ENCODE measurements at regions not wholly inside any gene's neighbourhood (a gene's known extent, or its start where the extent isn't known, plus 50 kb on each side); places are given as distances from the start of the nearest gene placed in this dataset.

DNA sequence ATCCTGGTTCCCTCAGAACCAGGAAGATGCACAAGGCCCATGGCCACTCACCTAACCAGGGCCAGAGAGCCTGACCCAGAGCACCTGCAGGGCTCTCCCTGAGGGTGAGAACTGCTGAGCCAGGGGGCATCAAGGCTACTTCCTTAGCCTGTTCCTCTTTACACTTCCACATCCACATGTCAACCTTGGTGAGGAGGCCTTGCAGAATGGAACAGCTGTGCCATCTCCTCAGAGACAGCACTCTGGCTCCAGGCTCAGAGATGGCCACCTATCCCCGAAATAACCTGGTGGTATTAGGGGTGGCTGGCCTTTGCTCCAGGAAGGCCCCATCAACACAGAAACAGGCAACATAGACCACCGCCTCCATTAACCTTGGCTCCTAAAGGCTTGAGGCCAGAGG lies 473.0 kb downstream of the RPS24 start:
- DNase-seq = no peak

DNA sequence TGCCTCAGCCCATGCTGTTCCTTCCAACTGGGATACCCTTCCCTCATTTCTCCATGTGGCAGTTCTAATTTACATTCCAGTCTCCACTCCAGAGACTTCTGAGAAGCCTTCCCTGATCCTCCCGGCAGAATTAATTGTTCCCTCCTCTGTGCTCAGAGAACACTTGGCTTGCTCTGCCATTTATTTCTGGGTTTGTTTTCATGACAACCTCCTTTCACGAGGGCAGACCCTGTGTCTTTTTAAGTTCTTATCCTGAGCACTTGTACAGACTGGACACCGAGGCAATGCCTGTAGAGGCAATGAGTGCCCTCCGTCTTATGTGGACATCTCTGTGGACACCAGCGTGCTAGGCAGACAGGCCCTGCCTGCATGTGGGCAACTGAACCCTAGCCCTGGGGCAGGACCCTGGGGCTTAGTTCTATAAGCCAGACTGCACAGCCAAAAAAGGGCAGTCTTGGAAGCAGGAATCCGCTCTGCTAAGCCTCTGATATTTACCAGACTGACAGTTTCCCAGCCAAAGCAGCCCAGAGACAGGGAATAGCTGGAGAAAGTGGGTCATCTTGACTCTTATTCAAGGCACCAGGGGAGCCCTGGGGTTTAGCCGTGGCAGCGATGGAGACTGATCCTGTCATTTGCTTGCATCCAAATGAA lies 474.0 kb downstream of the RPS24 start:
- DNase-seq = no peak

DNA sequence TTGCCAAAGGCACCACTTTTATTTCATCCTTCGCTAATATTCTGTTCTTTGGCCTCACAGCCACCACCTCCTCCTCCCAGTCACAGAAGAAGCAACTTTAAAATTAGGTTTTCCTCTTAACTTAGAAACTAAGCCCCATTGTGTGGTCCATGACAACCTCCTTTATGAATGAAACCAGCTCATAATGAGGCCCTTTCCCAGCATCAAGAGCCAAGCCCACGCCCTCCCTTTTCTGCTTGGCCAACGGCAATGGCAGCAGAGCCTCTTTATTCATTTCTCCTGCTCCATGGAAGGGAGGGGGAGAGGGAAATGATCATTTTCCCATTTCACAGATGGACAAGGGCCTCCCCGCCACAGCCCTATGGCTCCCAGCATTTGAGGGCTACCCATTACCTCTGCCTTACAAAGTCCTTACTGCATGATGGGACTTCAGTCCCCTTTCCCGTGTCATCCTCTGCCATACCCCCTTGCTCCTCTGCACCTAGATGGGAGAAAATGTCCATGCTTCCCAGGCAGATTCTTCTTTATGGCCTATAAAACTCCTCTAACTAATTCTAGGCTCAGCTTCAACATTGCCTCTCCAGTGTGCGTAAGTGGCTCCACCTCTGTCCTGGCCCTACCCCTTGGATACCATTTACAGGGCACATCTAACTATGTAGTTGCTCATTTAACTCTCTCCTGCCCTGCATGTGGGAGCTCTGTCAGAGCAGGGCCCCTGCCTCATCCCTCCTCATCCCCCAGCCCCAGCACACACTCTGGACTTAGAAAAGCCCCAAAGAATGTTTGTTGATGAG lies 475.5 kb downstream of the RPS24 start:
- no peak for DNase-seq

DNA sequence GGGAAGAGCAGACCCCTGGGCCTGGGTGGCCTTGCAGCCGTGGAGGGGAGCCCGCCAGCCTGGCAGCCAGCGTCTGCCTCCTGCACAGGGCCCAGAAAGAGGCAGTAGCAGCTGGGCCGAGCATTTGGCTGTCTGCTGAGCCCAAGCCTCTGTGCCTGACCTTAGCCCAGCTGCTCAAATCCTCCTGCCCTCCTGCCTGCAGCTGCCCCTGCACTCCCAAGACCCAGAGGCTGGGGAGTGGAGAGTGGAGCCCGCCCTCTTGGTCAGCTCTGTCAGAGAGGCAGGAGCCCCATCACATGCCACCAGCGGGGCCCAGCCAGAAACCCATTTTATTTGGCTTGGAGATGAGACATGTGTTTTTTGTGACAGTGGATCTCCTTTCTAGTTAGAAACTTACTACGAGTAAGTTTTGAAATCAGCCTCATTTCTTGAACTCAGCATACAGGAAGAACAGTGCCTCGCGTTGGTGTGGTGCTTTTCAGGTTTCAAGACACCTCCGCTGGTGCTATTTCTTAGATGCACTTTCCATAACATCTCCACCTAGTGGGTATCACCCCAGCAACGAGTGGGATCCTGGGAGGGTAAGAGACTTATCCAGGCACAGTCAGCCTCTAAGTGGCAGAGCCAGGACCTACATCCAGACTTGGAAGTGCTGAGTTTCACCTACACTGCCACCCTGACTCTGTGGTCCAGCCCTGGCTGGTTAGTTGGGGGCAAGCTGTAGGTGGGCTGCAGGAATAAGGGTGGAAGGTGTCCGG lies 477.1 kb downstream of the RPS24 start:
- no peak for DNase-seq

GRCh38 chr10:78511324-78512204 lies 477.9 kb downstream of the RPS24 start:
- no peak for DNase-seq

DNA sequence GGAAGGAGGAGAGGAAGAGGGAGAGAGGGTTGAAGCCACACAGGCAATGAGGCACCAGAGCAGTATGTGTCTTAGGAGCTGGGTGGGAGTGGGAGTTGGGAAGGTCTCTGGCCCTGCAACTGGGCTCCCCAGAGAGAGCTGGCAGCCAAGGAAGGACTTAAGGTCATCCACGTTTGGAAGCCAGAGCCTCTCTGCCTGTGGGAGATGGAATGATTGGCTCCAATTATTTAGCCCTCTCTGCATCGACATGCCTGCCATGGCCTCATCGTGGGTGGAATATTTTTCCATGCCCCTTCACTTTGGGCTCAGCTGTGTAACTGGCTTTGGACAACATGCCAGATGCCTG lies 478.5 kb downstream of the RPS24 start:
- no peak for DNase-seq

DNA sequence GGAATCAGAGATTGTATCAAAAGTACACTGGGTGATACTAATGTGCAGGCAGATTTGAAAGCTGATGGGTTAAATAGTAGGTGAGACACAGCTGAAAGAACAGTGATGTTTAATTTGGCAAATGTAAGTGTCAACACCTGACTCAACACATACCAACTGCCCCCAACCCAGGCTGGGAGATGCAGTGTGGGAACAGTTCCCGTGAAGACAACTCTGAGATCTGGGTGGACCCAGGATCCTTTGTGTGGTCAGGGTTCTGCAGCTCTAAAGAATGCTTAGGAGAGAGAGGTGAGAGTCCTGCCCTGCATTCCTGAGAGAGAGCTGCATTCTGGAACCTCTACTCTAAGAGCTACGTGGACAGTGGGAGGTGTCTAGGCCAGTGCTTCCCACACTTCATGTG lies 479.7 kb downstream of the RPS24 start:
- DNase-seq = no peak

DNA sequence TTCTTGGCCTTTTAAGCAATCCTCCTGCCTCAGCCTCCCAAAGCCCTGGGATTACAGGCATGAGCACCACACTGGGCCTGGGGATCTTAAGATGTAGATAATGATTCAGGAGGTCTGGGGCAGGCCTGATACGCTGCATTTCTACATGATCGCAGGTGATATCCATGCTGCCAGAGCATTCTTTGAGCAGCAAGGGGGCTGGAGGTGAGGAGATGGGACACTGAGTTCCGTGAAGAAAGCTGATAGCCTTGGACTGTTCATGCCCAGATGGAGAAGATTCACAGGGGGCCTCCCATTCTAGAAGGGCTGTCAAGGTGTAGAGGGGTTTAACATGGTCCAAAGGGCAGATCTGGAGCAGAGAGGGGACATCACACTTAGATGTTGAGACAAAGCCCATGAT lies 480.3 kb downstream of the RPS24 start:
- DNase-seq = no peak

DNA sequence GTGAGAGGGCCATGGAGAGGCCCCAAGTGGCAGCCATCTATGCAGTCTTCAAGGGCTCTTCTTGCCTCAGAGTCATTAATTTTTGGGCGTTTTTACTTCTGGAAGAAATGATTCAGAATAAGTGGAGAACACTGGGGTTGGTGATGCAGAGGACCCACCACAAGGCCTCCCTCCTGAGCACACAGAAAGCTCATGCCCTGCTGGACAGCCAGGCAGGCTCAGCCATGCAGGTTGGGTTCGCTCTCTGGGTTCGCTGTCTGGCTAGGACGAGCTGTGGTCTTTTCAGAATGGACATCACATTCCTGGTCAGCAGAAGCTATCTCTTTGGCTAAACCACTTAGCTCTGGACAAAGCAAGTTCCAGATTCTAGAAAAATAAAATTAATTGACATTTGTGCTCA lies 480.8 kb downstream of the RPS24 start:
- no peak for DNase-seq

DNA sequence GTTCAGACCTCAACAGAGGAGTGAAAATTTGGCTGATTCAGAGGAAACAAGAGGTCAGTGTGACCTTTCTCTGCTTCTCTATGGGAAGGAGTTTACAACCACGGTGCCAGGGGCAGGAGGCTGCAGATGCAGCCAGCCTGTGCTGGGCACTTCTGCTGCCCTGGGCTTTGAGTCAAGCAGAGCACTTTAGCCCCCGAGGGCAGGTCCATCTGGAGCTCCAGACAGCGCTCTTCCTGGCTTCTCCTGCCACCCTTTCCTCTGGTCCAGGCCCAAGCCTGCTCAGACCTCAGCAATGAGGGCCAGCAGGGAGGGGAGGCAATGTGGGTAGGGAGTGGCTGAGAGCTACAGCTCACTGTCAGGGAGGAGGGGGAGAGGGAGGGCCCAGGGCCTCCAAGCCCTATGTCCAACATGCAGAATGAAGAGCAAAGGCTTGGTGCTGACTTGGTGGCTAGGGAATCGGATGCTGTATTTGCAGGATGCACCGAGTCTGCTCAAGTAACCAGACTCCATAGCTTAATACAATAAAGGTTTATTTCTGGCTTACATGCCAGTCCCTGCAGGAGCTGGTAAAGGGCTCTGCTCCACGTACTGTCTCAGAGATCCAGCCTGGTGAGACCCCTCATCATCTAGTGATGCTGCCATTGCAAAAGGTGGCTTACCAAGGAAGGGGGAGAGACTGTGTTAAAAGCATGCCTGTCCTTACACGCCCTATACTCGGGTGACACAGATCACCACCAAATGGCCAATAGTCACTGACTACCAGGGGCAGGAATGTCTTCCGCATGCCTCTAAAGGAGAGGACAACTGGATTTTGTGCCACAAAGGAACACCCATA lies 481.6 kb downstream of the RPS24 start:
- no peak for DNase-seq

DNA sequence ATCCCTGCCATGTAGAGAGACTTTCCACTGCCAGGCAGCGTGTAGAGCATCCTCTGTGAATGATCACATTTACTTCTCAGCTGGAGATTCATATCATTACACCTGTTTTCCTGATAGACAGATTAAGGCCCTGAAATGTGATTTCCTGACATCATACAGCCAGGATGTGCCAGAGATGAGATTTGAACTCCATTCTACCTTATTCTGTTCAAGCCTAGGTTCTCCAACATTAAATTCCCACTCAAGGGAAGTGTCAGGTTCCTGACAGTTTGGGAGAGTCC lies 482.1 kb downstream of the RPS24 start:
- DNase-seq = no peak

- no peak for DNase-seq
Measured at GRCh38 chr10:78516236-78516635, 482.6 kb downstream of the RPS24 start.

DNA sequence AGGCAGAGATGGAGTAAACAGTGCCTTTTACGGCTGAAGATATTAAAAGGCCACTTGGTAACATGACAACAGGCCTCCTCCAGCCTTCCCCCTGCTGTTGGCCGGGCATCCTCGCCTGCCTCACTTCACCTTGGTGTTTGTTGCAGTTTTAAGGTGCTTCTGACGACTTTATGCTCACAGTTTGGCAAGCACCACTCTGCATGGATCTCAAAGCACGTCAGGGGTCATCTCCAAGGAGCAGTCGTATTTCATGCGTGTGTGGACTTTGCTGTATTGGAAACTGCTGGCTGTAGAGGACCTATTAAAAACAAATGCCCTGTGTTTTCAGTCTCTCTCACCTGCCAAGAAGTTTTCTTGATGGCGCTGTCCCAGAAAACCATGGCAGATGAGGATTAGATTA lies 483.1 kb downstream of the RPS24 start:
- DNase-seq = no peak

DNA sequence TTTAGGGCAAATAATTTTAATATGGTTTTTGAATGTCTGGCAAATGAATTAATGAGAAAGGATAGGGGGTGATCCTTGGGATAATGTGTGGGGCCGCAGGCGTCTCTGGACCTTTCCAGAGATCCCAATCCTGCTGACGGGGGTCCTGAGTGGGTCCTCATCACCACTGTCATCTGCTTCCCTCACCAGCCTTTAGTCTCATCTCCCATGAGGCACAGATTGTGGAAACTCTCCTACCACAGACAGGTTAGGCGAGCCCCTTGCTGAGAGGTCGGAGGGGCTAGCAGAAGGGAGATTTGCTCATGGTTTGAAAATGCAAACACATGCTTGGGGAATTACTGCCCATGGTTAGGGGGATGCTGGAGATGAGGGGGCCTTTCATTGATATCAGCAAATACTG lies 484.6 kb downstream of the RPS24 start:
- DNase-seq = no peak

GRCh38 chr10:78520737-78521430 lies 487.2 kb downstream of the RPS24 start:
- DNase-seq = no peak

- peak; percentile 32 for DNase-seq
Measured at GRCh38 chr10:78523453-78523852, 489.8 kb downstream of the RPS24 start.

- DNase-seq = no peak
Measured at GRCh38 chr10:78524342-78524741, 490.7 kb downstream of the RPS24 start.

DNA sequence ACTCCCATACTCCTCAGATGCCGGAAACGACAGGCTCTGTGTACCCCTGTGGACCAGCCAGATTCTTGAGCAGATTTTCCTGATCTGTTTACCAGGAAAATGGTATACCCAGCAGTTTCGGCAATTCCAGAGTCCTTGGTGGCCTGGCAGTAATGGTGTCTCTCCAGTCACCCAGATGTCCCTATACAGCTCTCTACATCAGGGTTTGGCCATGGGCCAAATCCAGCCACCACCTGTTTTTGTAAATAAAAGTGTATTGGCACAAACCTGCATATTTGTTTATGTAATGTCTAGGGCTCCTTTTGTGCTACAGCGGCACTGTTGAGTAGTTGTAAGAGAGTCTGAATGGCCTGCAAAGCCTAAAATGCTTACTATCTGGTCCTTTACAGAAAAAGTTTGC lies 491.3 kb downstream of the RPS24 start:
- no peak for DNase-seq

DNA sequence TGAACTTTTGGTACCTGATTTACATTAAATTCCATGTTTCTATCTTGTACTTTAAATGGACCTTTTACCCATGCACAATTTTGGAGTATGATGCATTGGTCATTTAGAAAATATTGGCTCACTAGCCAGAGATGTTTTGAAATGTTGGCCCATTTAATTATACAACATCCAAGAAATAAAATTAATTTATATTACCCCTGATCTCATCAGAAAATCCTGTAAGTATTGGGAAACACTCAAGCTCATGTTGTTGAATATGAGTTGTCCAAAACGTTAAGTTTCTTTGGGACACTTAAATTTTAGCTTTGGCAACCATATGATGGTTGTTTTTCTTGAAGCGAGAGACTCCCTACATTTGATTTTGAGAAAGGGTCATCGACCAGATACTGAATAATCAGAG lies 492.7 kb downstream of the RPS24 start:
- no peak for DNase-seq

DNA sequence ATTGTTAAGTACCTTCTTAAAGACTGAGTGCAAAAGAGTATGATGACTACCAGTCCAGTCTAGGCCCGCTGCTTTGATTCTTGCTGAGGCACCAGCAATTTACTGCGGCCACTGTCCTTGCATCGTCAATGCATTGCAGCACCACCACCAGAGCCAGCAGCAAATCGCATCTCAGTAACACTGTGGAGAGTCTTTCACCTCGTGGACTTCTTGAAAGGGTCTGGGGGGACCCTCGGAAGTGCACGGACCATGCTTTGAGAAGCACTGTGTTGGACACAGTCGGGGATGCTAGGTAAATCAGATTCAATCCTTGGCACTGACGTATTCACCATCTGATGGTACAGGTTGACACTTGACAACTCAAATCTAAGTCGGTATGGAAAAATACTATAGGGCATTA lies 493.6 kb downstream of the RPS24 start:
- no peak for DNase-seq

DNA sequence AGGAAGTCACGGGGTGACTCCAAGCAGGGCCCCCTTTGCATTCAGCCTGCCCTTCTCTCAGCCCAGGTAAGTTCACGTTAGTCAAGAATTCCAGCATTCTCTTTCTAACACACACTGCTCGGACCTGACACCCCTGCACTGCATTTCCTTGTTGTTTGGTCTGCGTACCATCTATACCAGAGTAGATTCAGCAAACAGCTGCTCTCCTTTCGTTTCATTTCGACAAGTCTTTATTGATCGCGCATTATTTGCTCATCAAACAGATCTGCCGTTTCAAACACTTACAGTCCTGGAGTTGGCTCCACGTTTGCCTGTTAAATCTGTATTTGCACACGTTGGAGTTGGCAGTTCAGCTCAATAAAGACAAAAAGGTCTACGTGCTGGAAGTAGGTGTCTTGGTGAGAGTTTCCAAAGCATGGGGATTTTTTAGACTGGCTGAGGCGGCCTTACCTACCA lies 495.1 kb downstream of the RPS24 start:
- DNase-seq = no peak

DNA sequence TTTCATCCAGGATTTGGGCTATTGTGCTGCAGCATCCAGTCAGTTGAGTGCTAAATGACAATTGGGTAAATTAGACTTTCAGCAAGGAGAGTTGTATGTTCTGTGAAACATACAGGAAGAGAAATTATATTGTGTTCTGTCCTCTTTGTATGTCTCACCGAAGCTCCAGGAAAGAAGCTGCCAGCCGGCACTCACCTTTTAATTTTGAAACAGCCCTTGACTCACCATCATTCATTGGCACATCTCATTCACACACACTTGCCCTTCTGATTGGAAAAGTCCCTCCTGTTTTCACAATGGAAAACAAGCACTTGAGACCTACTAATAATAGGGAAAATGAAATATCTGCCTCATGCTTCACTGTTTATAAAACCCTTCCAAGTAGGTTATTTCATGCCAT lies 495.6 kb downstream of the RPS24 start:
- no peak for DNase-seq

Measured in suppressor macrophage treated with lipopolysaccharide for 4 hours (primary cell).